DND-41 (cell line): ENCODE measurements at regions not wholly inside any gene's neighbourhood (a gene's known extent, or its start where the extent isn't known, plus 50 kb on each side); places are given as distances from the start of the nearest gene placed in this dataset.

Experiments
- ATAC-seq: fragments of 200-7000 bp; cut with Tn5 transposase; 3 replicates; pipeline ENCODE4 v1.9.1; 2021; ENCODE audit warnings: low read depth; ENCODE audit not compliant: insufficient read depth
- DNase-seq: peaks from one replicate; pipeline ENCODE4 v3.0.0-alpha.2; 2020
- H2AFZ ChIP-seq: 2 replicates; pipeline ENCODE4 v1.6.0; 2012; ENCODE audit warnings: low read depth, low read length
- H3K27ac ChIP-seq: 2 replicates; pipeline ENCODE4 v1.5.1; 2012; ENCODE audit warnings: low read length, inconsistent platforms
- H3K27me3 ChIP-seq: fragments of 200-600 bp; sonication (generic); 2 replicates; pipeline ENCODE4 v1.6.0; 2012; ENCODE audit warnings: low read length, mild to moderate bottlenecking, inconsistent platforms; ENCODE audit not compliant: insufficient read depth, poor library complexity
- H3K36me3 ChIP-seq: 2 replicates; pipeline ENCODE4 v1.5.1; 2012; ENCODE audit warnings: low read length, inconsistent platforms; ENCODE audit not compliant: insufficient read depth
- H3K4me1 ChIP-seq: 2 replicates; pipeline ENCODE4 v1.5.1; 2012; ENCODE audit warnings: mild to moderate bottlenecking, low read length; ENCODE audit not compliant: insufficient read depth
- H3K4me2 ChIP-seq: 2 replicates; pipeline ENCODE4 v1.6.0; 2012; ENCODE audit warnings: mild to moderate bottlenecking, moderate library complexity, low read length, inconsistent platforms; ENCODE audit not compliant: insufficient read depth
- H3K4me3 ChIP-seq, 2 experiments: fragments of 200-600 bp in 1 of 2; shearing (Covaris generic) in 1 of 2; 2 replicates each; pipeline ENCODE4 v1.5.1; 2012 to 2016; ENCODE audit warnings: inconsistent platforms in 2 of 2, low read length in 2 of 2, mild to moderate bottlenecking in 2 of 2, low read depth in 1 of 2, moderate library complexity in 1 of 2
- H3K79me2 ChIP-seq: 2 replicates; pipeline ENCODE4 v1.6.0; 2012; ENCODE audit warnings: low read length, inconsistent platforms; ENCODE audit not compliant: insufficient read depth
- H3K9ac ChIP-seq: 2 replicates; pipeline ENCODE4 v1.6.0; 2012; ENCODE audit warnings: low read depth, mild to moderate bottlenecking, inconsistent platforms, low read length, moderate library complexity
- H3K9me3 ChIP-seq: 2 replicates; pipeline ENCODE4 v1.5.1; 2012; ENCODE audit warnings: low read length, moderate library complexity, mild to moderate bottlenecking, inconsistent platforms; ENCODE audit not compliant: insufficient read depth, severe bottlenecking
- H4K20me1 ChIP-seq: 2 replicates; pipeline ENCODE4 v1.6.0; 2012; ENCODE audit warnings: low read length; ENCODE audit not compliant: insufficient read depth
- CTCF ChIP-seq: IDR thresholded peaks from 2 replicates; pipeline ENCODE4 v1.5.1; 2012; ENCODE audit warnings: borderline replicate concordance, low read length, moderate library complexity, mild to moderate bottlenecking; ENCODE audit not compliant: poor library complexity, severe bottlenecking; ENCODE audit errors: extremely low read depth
- EZH2 ChIP-seq: IDR thresholded peaks from 3 replicates; pipeline ENCODE4 v1.6.1; 2012; ENCODE audit warnings: borderline replicate concordance, low read depth, mild to moderate bottlenecking, moderate library complexity, low read length, inconsistent platforms; ENCODE audit not compliant: severe bottlenecking

GRCh38 chr3:31039145-31039544 lies 144.7 kb upstream of the GADL1 start:
- no peaks in the 10 kb centered on the region for H3K27me3 ChIP-seq
- no peaks in the 10 kb centered on the region for H4K20me1 ChIP-seq
- no peak overlapping the region for H3K4me2 ChIP-seq
- ATAC-seq (peak; percentile 50; the same call in 1 of the 3 replicates), DNase-seq (no peak)
- no peaks in the 10 kb centered on the region for H3K4me1 ChIP-seq
- H3K36me3 ChIP-seq, result no peaks in the 10 kb centered on the region
- H3K4me3 ChIP-seq, result no peak overlapping the region
- H3K27ac ChIP-seq, result no peak overlapping the region; the same call in 1 of the 2 replicates
- H2AFZ ChIP-seq, result 0 out of 2 replicates have a peak overlapping the region, but pooled peaks have one; percentile 8
- H3K79me2 ChIP-seq, result no peaks in the 10 kb centered on the region
- H3K9ac ChIP-seq, result no peak overlapping the region
- no peak for TF ChIP-seq CTCF
- TF ChIP-seq EZH2, result no peak
- H3K9me3 ChIP-seq, result peaks cover 8% of the 10 kb centered on the region

DNA sequence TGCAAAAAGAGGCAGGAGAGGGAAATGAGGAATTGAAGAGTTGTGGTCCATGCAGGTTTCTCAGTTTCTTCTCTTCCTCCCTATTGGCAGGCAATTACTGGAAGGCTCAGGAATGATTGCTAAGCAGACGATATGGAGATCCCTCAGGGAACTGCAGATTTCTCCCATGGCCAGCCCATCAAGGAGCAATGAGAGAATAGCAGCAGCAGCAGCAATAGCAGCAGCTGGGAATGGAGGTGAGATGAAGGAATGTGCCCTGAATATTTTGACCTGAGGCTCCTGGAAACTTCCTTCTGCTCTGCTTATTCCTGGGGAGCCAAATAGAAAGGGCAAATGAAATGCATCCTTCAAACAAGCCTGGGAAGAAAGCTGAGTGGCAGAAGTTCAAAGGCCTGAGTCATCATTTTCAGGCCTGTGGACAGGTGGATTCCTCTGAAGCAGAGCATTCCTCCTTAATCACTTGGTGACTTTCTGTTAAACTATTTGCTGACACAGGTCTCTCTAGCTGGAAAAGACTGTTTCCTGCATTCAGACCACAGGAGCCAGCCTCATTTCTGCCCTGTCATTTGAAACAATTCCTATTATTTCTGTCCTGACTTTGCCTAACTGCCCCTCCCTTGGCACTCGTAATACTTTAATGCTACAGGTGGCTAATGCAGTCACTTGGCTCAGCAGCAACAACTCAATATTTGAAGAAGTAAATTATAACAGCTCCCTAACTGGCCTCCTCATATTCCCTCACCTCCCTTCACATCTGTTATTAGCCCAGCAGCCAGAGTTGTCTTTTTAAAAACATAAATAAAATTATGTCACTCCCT lies 146.9 kb upstream of the GADL1 start:
- Histone ChIP-seq H4K20me1 (no peaks in the 10 kb centered on the region), H3K9me3 (peaks cover 8% of the 10 kb centered on the region), H3K27ac (no peak overlapping the region), H3K4me2 (no peak overlapping the region), H3K36me3 (no peaks in the 10 kb centered on the region), H3K27me3 (no peaks in the 10 kb centered on the region), H3K9ac (no peak overlapping the region), H2AFZ (0 out of 2 replicates have a peak overlapping the region, but pooled peaks have one; percentile 11), H3K79me2 (no peaks in the 10 kb centered on the region), H3K4me3 (no peak overlapping the region), H3K4me1 (no peaks in the 10 kb centered on the region)
- peak; percentile 48; the same call in 2 of the 3 replicates for ATAC-seq
- TF ChIP-seq EZH2 (no peak), CTCF (no peak)
- no peak for DNase-seq

DNA sequence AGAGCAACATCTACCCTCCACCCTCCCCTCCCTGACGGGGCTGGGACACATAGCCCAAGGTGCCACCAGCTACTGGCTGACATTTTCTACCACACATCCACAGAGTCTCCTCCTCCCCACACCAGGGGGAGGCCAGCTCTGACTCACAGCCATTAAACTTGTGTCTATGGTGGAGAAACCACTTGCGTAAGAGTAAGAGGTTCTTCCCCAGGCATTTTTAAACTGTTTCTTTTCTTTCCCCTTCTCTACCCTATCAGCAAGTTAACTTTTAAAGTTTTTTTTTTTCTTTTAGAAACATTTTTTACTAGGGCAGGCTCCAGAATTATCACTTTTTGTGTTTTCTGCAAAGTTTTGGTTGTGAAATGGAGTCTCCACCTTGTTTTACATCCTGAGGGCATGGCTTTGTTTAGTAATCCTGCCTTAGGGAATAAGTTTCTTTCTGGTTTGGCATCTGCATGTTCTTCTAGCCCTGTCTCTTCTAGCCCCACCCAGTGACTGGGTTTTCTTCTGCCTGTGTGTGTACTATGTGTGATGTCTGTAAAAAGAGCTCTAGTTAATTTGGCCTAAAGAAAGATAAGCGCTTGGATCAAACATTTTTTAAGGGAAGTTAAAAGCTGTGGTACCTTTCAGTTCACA lies 148.8 kb upstream of the GADL1 start:
- no peak overlapping the region for H2AFZ ChIP-seq
- H3K9ac ChIP-seq, result no peak overlapping the region
- H3K4me3 ChIP-seq, result no peak overlapping the region
- no peaks in the 10 kb centered on the region for H3K27me3 ChIP-seq
- H3K4me1 ChIP-seq, result no peaks in the 10 kb centered on the region
- TF ChIP-seq EZH2, result no peak
- no peak for TF ChIP-seq CTCF
- H3K79me2 ChIP-seq, result no peaks in the 10 kb centered on the region
- no peak for DNase-seq
- ATAC-seq, result no peak
- H3K36me3 ChIP-seq, result no peaks in the 10 kb centered on the region
- no peak overlapping the region for H3K27ac ChIP-seq
- no peaks in the 10 kb centered on the region for H4K20me1 ChIP-seq
- H3K4me2 ChIP-seq, result no peak overlapping the region
- peaks cover 8% of the 10 kb centered on the region for H3K9me3 ChIP-seq
